ENCODE measurements at regions not wholly inside any gene's neighbourhood (a gene's known extent, or its start where the extent isn't known, plus 50 kb on each side); places are given as distances from the start of the nearest gene placed in this dataset.

DNA sequence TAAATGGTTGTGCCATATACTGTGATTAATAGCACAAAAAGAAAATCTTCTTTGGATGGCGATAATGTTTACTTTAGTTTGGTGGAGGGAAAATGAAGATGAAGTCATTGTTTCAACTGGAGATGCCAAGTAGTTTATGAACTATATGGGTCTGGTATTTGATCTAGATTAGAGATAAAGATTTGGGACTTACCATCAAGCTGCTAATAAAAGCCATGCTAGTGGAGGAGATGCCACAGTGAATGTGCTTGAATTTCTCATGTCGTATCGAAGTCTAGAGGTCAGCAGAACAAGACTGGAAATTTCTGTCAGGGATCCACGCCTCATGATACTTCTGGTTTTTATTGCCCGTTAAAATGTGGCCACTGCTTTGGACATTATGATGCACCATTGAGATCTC, 742.0 kb downstream of the NCAM2 start:
- TF ChIP-seq, protein P1, sequence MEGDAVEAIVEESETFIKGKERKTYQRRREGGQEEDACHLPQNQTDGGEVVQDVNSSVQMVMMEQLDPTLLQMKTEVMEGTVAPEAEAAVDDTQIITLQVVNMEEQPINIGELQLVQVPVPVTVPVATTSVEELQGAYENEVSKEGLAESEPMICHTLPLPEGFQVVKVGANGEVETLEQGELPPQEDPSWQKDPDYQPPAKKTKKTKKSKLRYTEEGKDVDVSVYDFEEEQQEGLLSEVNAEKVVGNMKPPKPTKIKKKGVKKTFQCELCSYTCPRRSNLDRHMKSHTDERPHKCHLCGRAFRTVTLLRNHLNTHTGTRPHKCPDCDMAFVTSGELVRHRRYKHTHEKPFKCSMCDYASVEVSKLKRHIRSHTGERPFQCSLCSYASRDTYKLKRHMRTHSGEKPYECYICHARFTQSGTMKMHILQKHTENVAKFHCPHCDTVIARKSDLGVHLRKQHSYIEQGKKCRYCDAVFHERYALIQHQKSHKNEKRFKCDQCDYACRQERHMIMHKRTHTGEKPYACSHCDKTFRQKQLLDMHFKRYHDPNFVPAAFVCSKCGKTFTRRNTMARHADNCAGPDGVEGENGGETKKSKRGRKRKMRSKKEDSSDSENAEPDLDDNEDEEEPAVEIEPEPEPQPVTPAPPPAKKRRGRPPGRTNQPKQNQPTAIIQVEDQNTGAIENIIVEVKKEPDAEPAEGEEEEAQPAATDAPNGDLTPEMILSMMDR (conservative IDR thresholded peaks at IDR 0.05; ENCODE audit: low read depth, low read length): no peak
- no peak for DNase-seq (ENCODE audit: low read depth)
- H3K4me3 ChIP-seq (ENCODE audit: low read depth, low read length): no peak overlapping the region

DNA sequence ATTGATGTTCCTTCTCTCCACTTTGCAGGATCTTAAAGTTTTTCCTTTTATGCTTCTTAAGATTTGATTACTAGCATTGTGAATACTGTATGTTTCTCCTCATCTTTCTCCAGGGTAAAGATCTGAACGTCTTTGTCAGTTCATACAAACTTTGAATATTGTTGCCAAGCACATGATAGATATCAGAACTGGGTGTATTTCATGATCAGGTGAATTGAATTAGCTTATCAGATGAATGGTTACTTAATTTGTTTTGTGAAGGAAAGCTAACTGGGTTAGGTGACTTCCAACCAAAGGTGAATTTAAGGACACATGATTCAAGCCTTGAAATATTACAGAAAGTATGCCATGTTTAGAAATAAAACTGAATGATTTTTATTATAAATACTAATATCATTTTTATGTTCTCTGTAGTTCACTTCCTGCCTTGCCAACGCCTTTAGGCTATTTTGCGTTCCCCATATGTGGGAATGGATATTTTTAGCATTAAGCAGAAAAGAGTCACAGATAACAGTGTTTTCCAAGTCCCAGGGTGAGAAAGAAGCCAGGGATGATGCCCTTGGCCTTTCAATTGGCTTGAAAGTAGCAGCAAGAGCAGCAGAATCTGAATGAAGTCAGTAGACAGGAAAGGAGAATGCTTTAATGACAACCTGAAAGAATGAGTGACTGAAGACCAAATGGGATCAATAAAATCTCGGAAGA, 752.1 kb downstream of the NCAM2 start:
- no peak for DNase-seq (ENCODE audit: low read depth)
- H3K4me3 ChIP-seq (ENCODE audit: low read depth, low read length): no peak overlapping the region
- TF ChIP-seq, protein P1 (conservative IDR thresholded peaks at IDR 0.05; ENCODE audit: low read depth, low read length): no peak

GRCh38 chr21:21751286-21751685, 753.1 kb downstream of the NCAM2 start:
- TF ChIP-seq, protein P1 (conservative IDR thresholded peaks at IDR 0.05; ENCODE audit: low read depth, low read length): no peak
- no peak overlapping the region for H3K4me3 ChIP-seq (ENCODE audit: low read depth, low read length)
- DNase-seq (ENCODE audit: low read depth): no peak

GRCh38 chr21:21762855-21763254, 764.6 kb downstream of the NCAM2 start:
- H3K4me3 ChIP-seq (ENCODE audit: low read depth, low read length): no peak overlapping the region
- TF ChIP-seq, protein P1 (conservative IDR thresholded peaks at IDR 0.05; ENCODE audit: low read depth, low read length): no peak
- DNase-seq (ENCODE audit: low read depth): no peak

DNA sequence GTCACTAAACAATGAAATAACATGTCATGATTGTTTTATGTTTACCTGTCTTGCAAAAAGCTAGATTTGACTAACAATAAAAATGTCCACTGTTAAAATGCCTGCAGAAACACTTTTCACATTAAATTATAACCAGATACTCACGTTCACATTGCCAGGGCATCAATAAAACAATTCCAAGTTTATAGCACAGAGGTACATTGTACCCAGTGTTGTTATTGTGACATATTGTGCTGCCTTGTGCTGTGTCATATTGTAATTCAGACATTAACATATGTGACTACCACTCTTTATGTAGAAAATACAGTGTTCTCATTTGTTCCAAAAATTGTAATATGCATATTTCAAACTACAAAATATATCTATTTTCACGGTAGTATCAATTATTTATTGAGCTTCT, 766.1 kb downstream of the NCAM2 start:
- TF ChIP-seq, protein P1 (conservative IDR thresholded peaks at IDR 0.05; ENCODE audit: low read depth, low read length): no peak
- H3K4me3 ChIP-seq (ENCODE audit: low read depth, low read length): no peak overlapping the region
- no peak for DNase-seq (ENCODE audit: low read depth)

DNA sequence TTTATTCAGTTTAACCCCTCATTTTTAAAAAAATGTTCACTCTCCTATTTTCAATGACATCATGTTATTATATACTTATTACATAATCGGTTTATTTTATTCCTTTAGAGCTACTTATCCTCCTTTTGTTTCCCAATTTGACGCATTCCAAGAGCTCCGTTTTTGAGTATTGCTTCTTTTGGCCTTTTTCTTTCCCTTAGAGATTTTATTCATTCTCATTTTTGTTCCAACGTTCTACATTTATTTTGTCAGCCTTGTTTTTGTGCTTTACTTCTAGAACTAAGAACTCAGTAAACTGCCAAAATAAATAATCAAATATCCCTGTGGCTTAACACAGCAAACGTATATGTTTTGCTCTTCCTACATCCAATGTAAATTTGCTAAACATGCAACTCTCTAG, 769.1 kb downstream of the NCAM2 start:
- TF ChIP-seq, protein P1 (conservative IDR thresholded peaks at IDR 0.05; ENCODE audit: low read depth, low read length): no peak
- no peak for DNase-seq (ENCODE audit: low read depth)
- no peak overlapping the region for H3K4me3 ChIP-seq (ENCODE audit: low read depth, low read length)

DNA sequence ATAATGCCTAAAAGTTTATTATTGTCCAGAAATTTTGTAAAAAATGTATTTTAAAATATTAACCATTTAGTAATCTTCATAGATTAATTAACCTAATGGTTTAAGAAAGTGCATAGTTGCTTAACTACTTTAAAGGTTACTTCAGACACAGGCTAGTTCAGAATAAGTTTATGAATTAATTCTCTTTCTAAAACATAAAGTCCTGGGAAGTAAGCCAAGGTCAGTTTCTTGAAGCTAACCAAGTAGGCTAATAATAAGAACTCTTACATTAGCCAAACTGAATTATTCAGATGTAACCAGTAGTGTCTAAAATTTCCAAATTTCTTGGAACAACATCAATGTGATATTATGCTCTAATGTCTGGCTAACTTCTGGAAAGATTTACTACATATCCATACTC, 790.4 kb downstream of the NCAM2 start:
- no peak overlapping the region for H3K4me3 ChIP-seq (ENCODE audit: low read depth, low read length)
- peak; percentile 53 for DNase-seq (ENCODE audit: low read depth)
- TF ChIP-seq, protein P1 (conservative IDR thresholded peaks at IDR 0.05; ENCODE audit: low read depth, low read length): no peak
